SK-N-MC (cell line): ENCODE measurements at regions not wholly inside any gene's neighbourhood (a gene's known extent, or its start where the extent isn't known, plus 50 kb on each side); places are given as distances from the start of the nearest gene placed in this dataset.

Source experiments
- DNase-seq: peaks from one replicate; pipeline ENCODE4 v3.0.0-alpha.2; 2011; ENCODE audit warnings: low read depth, low spot score
- H3K27ac ChIP-seq: fragments of 200-600 bp; sonication (generic); 2 replicates; pipeline ENCODE4 v1.5.1; 2016; ENCODE audit warnings: mixed run types
- H3K36me3 ChIP-seq: fragments of 200-600 bp; sonication (generic); 2 replicates; pipeline ENCODE4 v1.6.1; 2017; ENCODE audit warnings: antibody characterized with exemption, low read length, mixed read lengths; ENCODE audit not compliant: insufficient read depth
- H3K4me3 ChIP-seq: fragments of 200-600 bp; sonication (generic); 2 replicates; pipeline ENCODE4 v1.5.1; 2016
- H3K9ac ChIP-seq: fragments of 200-600 bp; sonication (generic); 2 replicates; pipeline ENCODE4 v1.8.0; 2017; ENCODE audit warnings: mixed run types, mixed read lengths; ENCODE audit not compliant: insufficient read length
- H3K9me3 ChIP-seq: fragments of 200-600 bp; sonication (generic); 2 replicates; pipeline ENCODE4 v1.6.1; 2017; ENCODE audit warnings: low read depth, mild to moderate bottlenecking, antibody characterized with exemption, low read length, moderate library complexity, mixed read lengths
- EZH2 ChIP-seq: fragments of 200-600 bp; sonication (generic); IDR thresholded peaks from one replicate; pipeline ENCODE4 v1.6.1; 2017; ENCODE audit warnings: antibody characterized with exemption
- FOXP2 ChIP-seq: optimal IDR thresholded peaks from 2 replicates; pipeline ENCODE3; 2011; ENCODE audit warnings: mild to moderate bottlenecking, moderate library complexity; ENCODE audit not compliant: insufficient read depth; ENCODE audit errors: extremely low read length, control extremely low read depth
- POLR2AphosphoS5 ChIP-seq: IDR thresholded peaks from 2 replicates; pipeline ENCODE4 v1.6.1; 2012; ENCODE audit warnings: mild to moderate bottlenecking, low read depth, low read length, borderline replicate concordance

- TF ChIP-seq FOXP2 (no peak), POLR2AphosphoS5 (no peak), EZH2 (no peak)
- Histone ChIP-seq H3K36me3 (no peaks in the 10 kb centered on the region), H3K27ac (no peak overlapping the region), H3K9ac (no peak overlapping the region), H3K4me3 (no peak overlapping the region), H3K9me3 (no peaks in the 10 kb centered on the region)
- no peak for DNase-seq
Measured at GRCh38 chr2:118464546-118465265, 376.4 kb downstream of the INSIG2 start.

GRCh38 chr2:118464046-118464445 lies 375.8 kb downstream of the INSIG2 start:
- no peak for DNase-seq
- Histone ChIP-seq H3K4me3 (no peak overlapping the region), H3K9ac (no peak overlapping the region), H3K36me3 (no peaks in the 10 kb centered on the region), H3K9me3 (no peaks in the 10 kb centered on the region), H3K27ac (no peak overlapping the region)
- TF ChIP-seq EZH2 (no peak), POLR2AphosphoS5 (no peak), FOXP2 (no peak)

GRCh38 chr2:118460425-118460824 lies 372.2 kb downstream of the INSIG2 start:
- no peak overlapping the region for H3K9ac ChIP-seq
- TF ChIP-seq FOXP2 (no peak), POLR2AphosphoS5 (no peak), EZH2 (no peak)

GRCh38 chr2:118459426-118459825 lies 371.2 kb downstream of the INSIG2 start:
- Histone ChIP-seq H3K27ac (no peak overlapping the region), H3K36me3 (no peaks in the 10 kb centered on the region), H3K9me3 (no peaks in the 10 kb centered on the region), H3K4me3 (no peak overlapping the region), H3K9ac (no peak overlapping the region)
- TF ChIP-seq EZH2 (no peak), POLR2AphosphoS5 (no peak), FOXP2 (no peak)
- DNase-seq: no peak

More at GRCh38 chr2:118460425-118460824, 372.2 kb downstream of the INSIG2 start:
- no peaks in the 10 kb centered on the region for H3K36me3 ChIP-seq
- DNase-seq: no peak
- no peaks in the 10 kb centered on the region for H3K9me3 ChIP-seq
- H3K4me3 ChIP-seq: no peak overlapping the region
- no peak overlapping the region for H3K27ac ChIP-seq

- DNase-seq: no peak
- H3K27ac ChIP-seq: no peak overlapping the region
- H3K9ac ChIP-seq: no peak overlapping the region
- TF ChIP-seq EZH2: no peak
- TF ChIP-seq POLR2AphosphoS5: no peak
- TF ChIP-seq FOXP2: no peak
- no peaks in the 10 kb centered on the region for H3K36me3 ChIP-seq
- no peak overlapping the region for H3K4me3 ChIP-seq
- H3K9me3 ChIP-seq: no peaks in the 10 kb centered on the region
Measured at GRCh38 chr2:118457951-118458350, 369.7 kb downstream of the INSIG2 start.

GRCh38 chr2:118449401-118449800 lies 361.1 kb downstream of the INSIG2 start:
- Histone ChIP-seq H3K4me3 (no peak overlapping the region), H3K36me3 (no peaks in the 10 kb centered on the region), H3K27ac (no peak overlapping the region), H3K9me3 (no peaks in the 10 kb centered on the region), H3K9ac (no peak overlapping the region)
- TF ChIP-seq FOXP2 (no peak), EZH2 (no peak), POLR2AphosphoS5 (no peak)
- no peak for DNase-seq

- H3K36me3 ChIP-seq: no peaks in the 10 kb centered on the region
- H3K9me3 ChIP-seq: no peaks in the 10 kb centered on the region
- H3K27ac ChIP-seq: no peak overlapping the region
- TF ChIP-seq POLR2AphosphoS5 (no peak), FOXP2 (no peak), EZH2 (no peak)
- no peak overlapping the region for H3K4me3 ChIP-seq
- no peak overlapping the region for H3K9ac ChIP-seq
- DNase-seq: no peak
Measured at GRCh38 chr2:118443596-118443995, 355.3 kb downstream of the INSIG2 start.

GRCh38 chr2:118442996-118443553 lies 354.8 kb downstream of the INSIG2 start:
- no peak for DNase-seq
- Histone ChIP-seq H3K36me3 (no peaks in the 10 kb centered on the region), H3K27ac (no peak overlapping the region)

More at GRCh38 chr2:118442996-118443553, 354.8 kb downstream of the INSIG2 start:
- no peaks in the 10 kb centered on the region for H3K9me3 ChIP-seq
- TF ChIP-seq FOXP2: no peak
- no peak for TF ChIP-seq POLR2AphosphoS5
- no peak for TF ChIP-seq EZH2
- H3K9ac ChIP-seq: no peak overlapping the region
- no peak overlapping the region for H3K4me3 ChIP-seq
